SK-N-SH treated with all-trans-retinoic acid at 6 μM for 48 hours (cell line): ENCODE measurements at regions not wholly inside any gene's neighbourhood (a gene's known extent, or its start where the extent isn't known, plus 50 kb on each side); places are given as distances from the start of the nearest gene placed in this dataset.

Experiments
- ATAC-seq: fragments of 200-7000 bp; cut with Tn5 transposase; 3 replicates; pipeline ENCODE4 v1.9.1; 2020; ENCODE audit warnings: mild to moderate bottlenecking, moderate library complexity
- ARNTL ChIP-seq: fragments of 450-650 bp; formaldehyde crosslinking; IDR thresholded peaks from 2 replicates; pipeline ENCODE4 v1.5.0; 2020; ENCODE audit warnings: low read depth, mild to moderate bottlenecking, moderate library complexity, borderline replicate concordance
- BACH2 ChIP-seq: fragments of 250-450 bp; sonication (Bioruptor Pico); IDR thresholded peaks from 2 replicates; pipeline ENCODE4 v1.9.0; 2021; ENCODE audit warnings: mild to moderate bottlenecking, borderline replicate concordance
- CREB5 ChIP-seq: fragments of 250-450 bp; sonication (Bioruptor Pico); IDR thresholded peaks from 2 replicates; pipeline ENCODE4 v1.5.1; 2020; ENCODE audit warnings: low read depth, mild to moderate bottlenecking, moderate library complexity
- CSDC2 ChIP-seq: fragments of 250-450 bp; sonication (Bioruptor Pico); IDR thresholded peaks from 2 replicates; pipeline ENCODE4 v1.5.0; 2020; ENCODE audit warnings: mild to moderate bottlenecking, moderate library complexity
- ESRRG ChIP-seq: fragments of 250-450 bp; sonication (Bioruptor Pico); IDR thresholded peaks from 2 replicates; pipeline ENCODE4 v1.6.1; 2021; ENCODE audit warnings: mild to moderate bottlenecking
- GLIS3 ChIP-seq: fragments of 250-450 bp; sonication (Bioruptor Pico); IDR thresholded peaks from 2 replicates; pipeline ENCODE4 v1.5.0; 2020; ENCODE audit warnings: mild to moderate bottlenecking, moderate library complexity
- ISL1 ChIP-seq: fragments of 250-450 bp; sonication (Bioruptor Pico); IDR thresholded peaks from 2 replicates; pipeline ENCODE4 v2.1.2; 2022; ENCODE audit warnings: mild to moderate bottlenecking, moderate library complexity
- OSR1 ChIP-seq: fragments of 250-450 bp; sonication (Bioruptor Pico); IDR thresholded peaks from 2 replicates; pipeline ENCODE4 v1.8.0; 2022; ENCODE audit warnings: moderate library complexity, mild to moderate bottlenecking, inconsistent platforms
- POU6F1 ChIP-seq: fragments of 250-450 bp; sonication (Bioruptor Pico); IDR thresholded peaks from 2 replicates; pipeline ENCODE4 v1.8.0; 2021; ENCODE audit warnings: low read depth, mild to moderate bottlenecking, moderate library complexity, borderline replicate concordance
- PPARA ChIP-seq: fragments of 250-450 bp; sonication (Bioruptor Pico); IDR thresholded peaks from 2 replicates; pipeline ENCODE4 v1.5.0; 2020; ENCODE audit warnings: mild to moderate bottlenecking, borderline replicate concordance
- RARB ChIP-seq: fragments of 250-450 bp; sonication (Bioruptor Pico); IDR thresholded peaks from 2 replicates; pipeline ENCODE4 v1.8.0; 2021; ENCODE audit warnings: mild to moderate bottlenecking, moderate library complexity
- SNAI2 ChIP-seq: fragments of 250-450 bp; sonication (Bioruptor Pico); IDR thresholded peaks from 2 replicates; pipeline ENCODE4 v1.5.0; 2020; ENCODE audit warnings: mild to moderate bottlenecking, moderate library complexity
- TCF4 ChIP-seq: fragments of 250-450 bp; sonication (Bioruptor Pico); IDR thresholded peaks from 2 replicates; pipeline ENCODE4 v1.8.0; 2021; ENCODE audit warnings: mild to moderate bottlenecking, moderate library complexity, borderline replicate concordance
- TSHZ2 ChIP-seq: fragments of 250-450 bp; sonication (Bioruptor Pico); IDR thresholded peaks from 2 replicates; pipeline ENCODE4 v1.5.0; 2020; ENCODE audit warnings: mild to moderate bottlenecking, moderate library complexity
- ZC3H10 ChIP-seq: fragments of 250-450 bp; sonication (Bioruptor Pico); IDR thresholded peaks from 2 replicates; pipeline ENCODE4 v1.5.1; 2021; ENCODE audit warnings: mild to moderate bottlenecking, moderate library complexity
- ZFP3 ChIP-seq: fragments of 250-450 bp; sonication (Bioruptor Pico); IDR thresholded peaks from 2 replicates; pipeline ENCODE4 v1.5.0; 2020; ENCODE audit warnings: mild to moderate bottlenecking, moderate library complexity
- ZFP30 ChIP-seq: fragments of 450-650 bp; formaldehyde crosslinking; IDR thresholded peaks from 2 replicates; pipeline ENCODE4 v1.5.0; 2022; ENCODE audit warnings: mild to moderate bottlenecking, moderate library complexity
- ZNF565 ChIP-seq: fragments of 450-650 bp; formaldehyde crosslinking; conservative IDR thresholded peaks from 2 replicates; pipeline ENCODE4 v1.5.0; 2020; ENCODE audit warnings: low read depth, mild to moderate bottlenecking, moderate library complexity
- ZNF70 ChIP-seq: fragments of 450-650 bp; formaldehyde crosslinking; IDR thresholded peaks from 2 replicates; pipeline ENCODE4 v1.5.0; 2020; ENCODE audit warnings: mild to moderate bottlenecking, moderate library complexity
- ZNF8 ChIP-seq: fragments of 450-650 bp; formaldehyde crosslinking; IDR thresholded peaks from 2 replicates; pipeline ENCODE4 v1.5.0; 2020; ENCODE audit warnings: mild to moderate bottlenecking, moderate library complexity

- no peak for TF ChIP-seq PPARA
- no peak for TF ChIP-seq CREB5
- no peak for TF ChIP-seq ESRRG (CRISPR knock-in tag)
- TF ChIP-seq BACH2 (CRISPR knock-in tag) = no peak
- TF ChIP-seq ZFP30 (CRISPR knock-in tag) = no peak
- TF ChIP-seq POU6F1 (CRISPR knock-in tag) = no peak
- no peak for TF ChIP-seq ZC3H10 (CRISPR knock-in tag)
- no peak for TF ChIP-seq SNAI2 (CRISPR knock-in tag)
- TF ChIP-seq, all 23 proteins: peak for 0
- ATAC-seq = peak; percentile 78
These were observed 117.4 kb upstream of the ELL2 start for GRCh38 chr5:96079075-96079474.

GRCh38 chr5:96076451-96076850 lies 114.8 kb upstream of the ELL2 start:
- no peak for ATAC-seq
- no peak for TF ChIP-seq ZNF565
- no peak for TF ChIP-seq ESRRG (CRISPR knock-in tag)
- TF ChIP-seq ZFP3 (CRISPR knock-in tag) = no peak
- TF ChIP-seq CREB5 = no peak
- no peak for TF ChIP-seq TSHZ2
- no peak for TF ChIP-seq ISL1 (CRISPR knock-in tag)
- TF ChIP-seq PPARA = no peak
- no peak for TF ChIP-seq RARB
- TF ChIP-seq ZNF70 (CRISPR knock-in tag) = no peak
- TF ChIP-seq BACH2 (CRISPR knock-in tag) = no peak
- no peak for TF ChIP-seq ZNF8
- no peak for TF ChIP-seq GLIS3 (CRISPR knock-in tag)
- no peak for TF ChIP-seq OSR1
- no peak for TF ChIP-seq CSDC2 (CRISPR knock-in tag)
- TF ChIP-seq SNAI2 (CRISPR knock-in tag) = no peak

- no peak for ATAC-seq
- TF ChIP-seq ESRRG (CRISPR knock-in tag) = no peak
These were observed 114.1 kb upstream of the ELL2 start for GRCh38 chr5:96075579-96076289.

- ATAC-seq = peak; percentile 36
- TF ChIP-seq ISL1 (CRISPR knock-in tag) = no peak
- TF ChIP-seq ZNF565 = no peak
- no peak for TF ChIP-seq SNAI2 (CRISPR knock-in tag)
- TF ChIP-seq, all 23 proteins: peak for 0
These were observed 113.2 kb upstream of the ELL2 start for GRCh38 chr5:96074870-96075269.

GRCh38 chr5:96074460-96074859 lies 112.8 kb upstream of the ELL2 start:
- no peak for TF ChIP-seq ZFP30 (CRISPR knock-in tag)
- TF ChIP-seq BACH2 (CRISPR knock-in tag) = no peak
- no peak for TF ChIP-seq PPARA
- TF ChIP-seq CSDC2 (CRISPR knock-in tag) = no peak
- no peak for TF ChIP-seq ZNF565
- no peak for TF ChIP-seq TCF4 (CRISPR knock-in tag)
- no peak for TF ChIP-seq ARNTL
- ATAC-seq = no peak
